ENCODE measurements at regions not wholly inside any gene's neighbourhood (a gene's known extent, or its start where the extent isn't known, plus 50 kb on each side); places are given as distances from the start of the nearest gene placed in this dataset.

- no peak for FAIRE-seq
These were observed 52.9 kb upstream of the DEFB112 start for GRCh38 chr6:50102676-50103075.

DNA sequence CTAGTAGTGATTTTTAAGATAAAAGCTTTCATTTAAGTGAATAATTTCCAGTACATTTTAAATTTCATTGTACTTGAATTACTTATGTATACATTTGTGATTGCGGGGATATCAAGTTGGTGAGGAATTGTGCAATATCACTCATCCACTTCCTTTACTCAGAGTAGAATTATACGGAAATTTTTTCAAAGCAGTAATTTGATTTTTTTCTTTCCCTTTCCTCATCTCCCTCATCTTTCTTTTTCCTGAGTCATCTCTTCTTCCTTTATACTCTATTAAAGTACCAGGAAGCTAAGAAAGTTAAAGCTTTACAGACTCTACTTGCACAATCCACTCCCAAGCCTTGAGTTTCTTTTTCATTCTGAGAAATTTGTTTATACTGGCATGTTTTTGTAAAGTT, 60.9 kb upstream of the DEFB112 start:
- FAIRE-seq, result no peak

DNA sequence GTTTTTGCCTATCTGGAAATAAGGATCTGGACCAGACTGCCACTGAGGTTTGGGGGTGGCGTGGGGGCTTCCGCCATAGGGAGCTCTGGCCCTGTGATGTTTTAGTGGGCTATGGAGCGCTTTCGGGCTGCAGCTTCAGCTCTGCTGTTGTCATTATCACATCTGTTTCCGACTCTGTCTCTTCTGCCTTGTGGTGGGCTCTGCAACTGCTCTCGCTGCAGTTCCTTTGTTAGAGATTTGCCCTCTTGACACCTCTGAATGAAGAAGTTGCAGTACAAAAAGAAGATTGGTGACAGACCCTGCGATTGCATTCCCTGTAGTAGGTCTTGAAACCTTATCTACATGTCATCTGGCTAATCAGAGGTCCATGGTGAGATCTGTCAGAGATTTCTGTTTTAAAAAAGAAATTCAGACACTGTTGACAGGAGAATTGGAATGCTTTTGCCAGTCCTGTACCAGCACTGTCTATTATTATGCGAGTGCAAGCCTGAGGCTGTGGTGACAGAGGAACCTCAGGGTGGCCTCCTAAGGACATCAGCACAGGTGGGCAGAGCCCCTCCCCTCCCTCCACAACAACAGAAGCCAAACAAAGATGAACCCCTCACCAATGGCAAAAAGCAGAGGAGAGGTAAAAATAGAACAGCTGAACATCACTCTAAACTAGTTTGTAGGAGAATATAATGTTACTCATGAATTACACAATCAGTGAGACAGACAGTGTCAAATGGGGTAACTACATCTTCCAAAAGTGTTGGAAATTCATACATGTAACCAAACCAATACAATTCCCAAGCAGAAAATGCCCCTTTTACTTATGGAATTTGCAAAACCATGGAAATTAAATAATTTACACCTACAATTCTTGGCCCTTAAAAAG, 63.5 kb upstream of the DEFB112 start:
- no peak for FAIRE-seq

DNA sequence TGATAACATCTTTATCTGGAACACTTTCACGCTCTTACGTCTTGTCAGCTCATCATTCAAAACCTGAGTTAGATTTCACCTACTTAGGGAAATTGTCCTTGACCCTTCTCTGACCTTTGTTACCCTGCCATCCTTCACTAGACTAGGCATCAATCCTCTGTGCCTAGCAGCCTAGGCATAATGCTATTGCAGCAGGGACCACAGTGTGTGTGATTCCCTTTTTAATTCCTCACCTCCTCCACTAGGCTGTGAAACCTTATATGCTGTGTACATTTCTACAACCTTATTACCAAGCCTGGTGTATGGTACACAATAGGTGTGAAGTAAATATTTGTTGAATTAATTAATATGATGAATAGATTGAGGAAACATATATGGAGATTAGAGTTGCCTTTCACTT, 66.7 kb upstream of the DEFB112 start:
- no peak for FAIRE-seq

DNA sequence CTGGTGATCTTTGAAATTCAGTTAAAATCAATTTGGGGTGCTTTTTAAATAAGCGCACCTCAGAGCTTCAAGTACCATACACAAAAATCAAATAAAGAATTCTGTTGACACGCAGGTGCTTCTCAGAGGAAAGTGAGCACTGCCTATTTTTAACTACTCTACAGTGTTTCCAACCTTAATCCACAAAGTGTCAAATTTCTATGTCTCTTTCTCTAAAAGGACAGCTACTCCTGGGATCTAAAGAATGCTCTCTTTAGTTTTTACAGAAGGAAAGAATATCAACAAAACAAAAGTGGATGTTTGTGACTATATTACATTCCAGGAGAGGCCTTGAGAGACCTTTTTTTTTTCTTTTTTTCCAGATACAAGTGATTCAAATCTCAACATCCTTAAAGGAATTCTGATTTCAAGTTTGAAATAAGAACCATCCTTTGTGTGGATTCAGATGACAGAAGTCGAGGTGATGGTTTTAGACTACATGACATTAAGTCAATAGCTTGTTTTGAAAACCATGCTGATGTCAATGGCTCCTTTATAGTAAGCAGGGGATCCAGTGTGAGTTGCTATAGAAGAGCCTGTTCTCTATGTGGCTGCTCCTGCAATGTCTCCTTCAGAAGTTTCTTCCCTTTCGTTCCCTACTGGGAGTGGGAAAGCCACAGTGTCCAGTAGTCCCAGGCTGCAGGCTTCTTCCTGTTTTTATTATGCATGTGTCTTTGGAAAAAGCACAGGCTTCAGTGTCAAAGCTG, 67.2 kb upstream of the DEFB112 start:
- FAIRE-seq, result no peak

DNA sequence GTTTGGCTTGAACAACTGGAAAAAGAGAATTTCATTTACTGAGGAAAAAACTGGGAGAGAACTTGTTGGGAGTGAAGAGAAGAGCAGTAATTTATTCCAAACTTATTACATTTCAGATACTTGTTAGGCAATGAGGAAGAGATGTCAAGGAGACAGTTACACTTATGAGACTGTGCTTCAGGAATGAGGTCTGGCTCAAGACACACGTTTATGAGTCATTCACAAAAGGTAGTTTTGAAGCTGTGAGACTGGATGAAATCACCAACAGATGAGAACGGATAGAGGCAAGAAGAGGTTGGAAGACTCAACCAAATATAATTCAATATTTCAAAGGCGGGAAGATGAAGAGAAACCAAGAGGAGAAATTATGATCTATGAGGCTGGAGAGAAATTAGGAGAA, 70.6 kb upstream of the DEFB112 start:
- FAIRE-seq, result no peak

GRCh38 chr6:50123688-50124087, 74.0 kb upstream of the DEFB112 start:
- FAIRE-seq, result no peak

DNA sequence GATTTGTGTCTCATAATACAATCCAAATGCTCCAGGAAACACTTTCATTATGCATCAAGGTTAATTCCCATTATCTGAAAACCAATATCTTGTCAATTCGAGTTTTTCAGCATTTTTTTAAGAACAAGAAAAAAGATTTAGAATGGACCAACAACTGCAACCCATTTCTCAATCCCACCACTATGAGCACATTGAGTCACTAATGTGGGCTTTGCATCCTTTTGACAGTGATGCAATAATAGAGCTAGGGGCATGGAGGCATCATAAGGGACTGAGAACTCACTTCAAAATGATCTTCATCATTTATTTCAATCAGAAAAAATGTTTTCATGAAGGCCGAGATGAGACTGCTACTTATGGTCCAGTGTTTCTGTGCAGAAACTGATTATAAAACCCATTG, 74.8 kb upstream of the DEFB112 start:
- FAIRE-seq, result no peak

GRCh38 chr6:50128420-50129005, 78.8 kb upstream of the DEFB112 start:
- peak; percentile 86 for FAIRE-seq

- no peak for FAIRE-seq
These were observed 86.2 kb upstream of the DEFB112 start for GRCh38 chr6:50135968-50136367.

DNA sequence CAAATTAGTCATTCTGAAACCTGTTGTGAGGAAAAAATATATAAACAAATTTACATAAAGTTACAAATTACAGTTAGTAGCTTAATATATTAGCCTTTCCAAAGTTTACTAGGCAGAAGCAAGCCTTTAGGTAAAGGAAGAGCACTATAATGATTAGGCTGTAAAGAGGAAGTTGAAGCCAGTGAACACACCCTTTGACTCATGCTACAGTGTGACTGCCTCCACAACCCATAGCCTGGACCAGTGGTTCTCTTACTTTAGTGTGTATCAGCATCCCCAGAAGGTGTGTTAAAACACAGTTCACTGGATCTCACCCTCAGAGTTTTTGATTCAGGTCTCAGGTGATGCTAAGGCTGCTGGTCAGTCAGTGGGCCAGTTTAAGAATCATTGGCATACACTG, 91.4 kb upstream of the DEFB112 start:
- FAIRE-seq, result no peak

DNA sequence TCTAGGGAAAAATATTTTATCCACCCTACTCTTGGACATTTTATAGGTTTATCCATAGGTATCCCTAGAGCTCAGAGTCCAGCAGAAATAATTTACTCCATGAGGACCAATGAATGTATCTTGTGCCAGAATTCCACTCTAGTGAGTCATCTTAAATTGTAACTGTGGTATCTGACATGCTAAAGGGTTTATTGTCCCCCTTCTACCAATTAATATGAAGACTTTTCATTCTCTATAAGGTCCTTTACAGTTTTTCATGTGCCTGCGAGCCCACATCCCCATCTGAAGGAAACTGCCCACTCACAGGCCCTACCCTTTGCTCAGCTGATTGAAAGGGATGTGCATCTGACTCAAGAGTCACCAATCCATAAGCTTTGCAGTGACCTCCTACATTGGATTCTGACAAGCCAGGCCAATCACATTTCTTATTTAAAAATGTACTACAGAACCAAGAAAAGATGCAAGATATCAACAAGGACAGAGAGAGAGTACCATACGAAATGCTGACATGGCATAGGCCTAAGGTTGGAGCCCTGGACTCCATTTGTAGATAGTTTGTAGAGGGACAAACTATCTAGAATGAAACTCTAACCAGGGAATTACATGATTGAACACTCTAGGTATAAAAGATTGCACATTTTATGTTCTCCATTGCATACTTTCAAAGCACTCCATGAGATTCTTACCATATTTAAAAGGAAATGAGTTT, 93.4 kb upstream of the DEFB112 start:
- no peak for FAIRE-seq

- FAIRE-seq, result no peak
These were observed 95.4 kb upstream of the DEFB112 start for GRCh38 chr6:50145125-50145524.

- FAIRE-seq, result no peak
These were observed 97.6 kb upstream of the DEFB112 start for GRCh38 chr6:50147371-50147770.

DNA sequence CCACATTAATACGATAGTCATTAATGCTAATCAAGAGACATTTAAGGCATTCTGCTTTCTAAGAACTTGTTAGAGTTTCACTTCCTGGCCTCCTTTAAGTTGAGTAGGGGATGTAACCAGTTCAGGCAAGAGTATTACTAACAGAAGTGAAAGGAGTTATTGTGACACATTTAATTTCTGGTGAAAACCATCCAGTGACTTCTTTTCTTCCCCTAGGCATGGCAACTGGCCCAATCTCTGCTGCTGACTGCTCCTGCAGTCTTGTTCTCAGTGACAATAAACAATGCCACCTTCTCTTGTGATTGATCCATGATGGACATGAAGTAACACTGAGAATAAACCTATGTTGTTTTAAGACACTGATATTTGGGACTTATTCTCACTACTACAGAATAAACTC, 130.9 kb upstream of the DEFB112 start:
- FAIRE-seq, result no peak

- no peak for FAIRE-seq
These were observed 135.3 kb upstream of the DEFB112 start for GRCh38 chr6:50185006-50185405.

GRCh38 chr6:50187351-50187921, 137.7 kb upstream of the DEFB112 start:
- FAIRE-seq, result no peak

GRCh38 chr6:50198245-50198644, 148.5 kb upstream of the DEFB112 start:
- no peak for FAIRE-seq

DNA sequence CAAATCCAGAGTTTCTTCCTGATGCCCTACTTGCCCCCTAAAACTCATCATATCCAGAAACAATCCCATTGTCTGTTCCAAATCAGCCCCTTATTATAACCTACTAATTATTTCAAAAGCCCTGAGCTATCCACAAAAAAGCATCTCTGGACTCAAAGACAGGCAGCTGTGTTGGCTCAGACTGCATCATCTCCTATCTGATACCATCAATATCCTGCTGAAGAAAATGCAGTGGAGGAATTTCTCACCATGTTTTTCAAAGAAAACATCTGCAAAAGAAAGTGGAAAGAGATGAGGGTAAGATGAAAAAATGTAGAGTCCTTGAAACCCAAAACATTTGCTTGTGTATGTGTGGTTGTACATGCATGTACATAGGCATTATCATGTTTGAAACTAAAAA, 153.0 kb upstream of the DEFB112 start:
- no peak for FAIRE-seq

- no peak for FAIRE-seq
These were observed 161.9 kb upstream of the DEFB112 start for GRCh38 chr6:50211582-50211981.

DNA sequence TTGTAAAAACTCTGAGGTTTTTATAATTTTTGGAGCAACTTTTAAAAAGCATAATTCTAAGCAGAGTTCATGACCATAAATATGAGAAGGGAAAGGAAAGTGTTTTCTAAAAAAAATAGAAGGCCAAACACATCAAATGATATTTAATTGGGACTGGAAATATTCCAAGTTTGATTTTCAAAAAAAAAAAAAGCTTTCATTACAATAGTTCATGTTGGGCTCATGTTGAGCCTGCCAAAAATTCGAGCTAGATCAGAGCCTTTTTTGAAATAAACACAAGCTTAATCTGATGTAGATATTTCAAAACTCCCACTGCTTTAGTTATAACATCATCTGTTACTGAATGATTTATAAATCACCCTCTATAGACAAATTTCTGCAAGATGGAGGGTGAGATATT, 163.4 kb upstream of the DEFB112 start:
- FAIRE-seq, result no peak

DNA sequence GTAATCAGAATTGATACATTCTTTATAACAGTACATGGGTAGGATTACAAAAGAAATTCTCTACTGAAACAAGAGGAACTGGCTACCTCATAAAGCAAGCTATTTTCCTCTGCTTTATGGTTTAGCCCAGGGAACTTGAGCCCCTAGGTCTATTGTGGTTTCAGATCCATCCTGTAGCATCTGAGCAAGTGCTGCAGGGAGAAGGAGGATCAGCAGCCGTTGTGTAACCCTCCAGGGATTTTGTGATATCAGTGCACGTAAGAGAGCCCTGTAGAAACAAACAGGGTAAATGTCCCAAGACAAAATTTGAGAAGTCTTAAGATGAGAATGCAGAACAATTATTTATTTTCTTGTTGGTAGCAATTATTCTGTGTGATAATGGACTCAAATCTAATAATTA, 165.2 kb upstream of the DEFB112 start:
- no peak for FAIRE-seq

DNA sequence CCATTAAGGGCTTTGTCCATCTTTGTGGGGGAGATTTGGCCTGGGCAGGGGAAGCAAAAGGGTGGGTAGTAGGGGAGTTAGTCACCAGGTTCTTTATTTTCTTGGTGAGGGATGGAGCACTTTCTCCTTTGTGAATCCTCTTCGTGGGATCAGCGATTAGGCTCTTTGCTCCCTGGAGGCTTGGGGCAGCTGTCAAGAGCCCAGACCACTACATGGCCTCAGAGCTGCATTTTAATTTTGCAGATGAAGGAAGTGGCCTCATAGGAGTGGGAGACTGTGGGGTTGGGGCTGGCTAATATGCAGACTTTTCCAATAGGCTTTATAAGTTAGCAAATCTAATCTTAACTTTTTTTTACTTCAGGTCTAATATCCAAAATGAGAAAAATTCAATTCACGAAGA, 168.1 kb upstream of the DEFB112 start:
- FAIRE-seq, result no peak

Data from colon (tissue), 2 donors.